ENCODE measurements at regions not wholly inside any gene's neighbourhood (a gene's known extent, or its start where the extent isn't known, plus 50 kb on each side); places are given as distances from the start of the nearest gene placed in this dataset.

GRCh38 chr12:29960122-29960521 is 176.4 kb upstream of the TMTC1 start:
- H3K23ac ChIP-seq (ENCODE audit: low read length in 2 of 2) = no peak overlapping the region
- no peak overlapping the region for H3K18ac ChIP-seq (ENCODE audit: low read depth in 1 of 2, low read length in 2 of 2)
- H3K9me3 ChIP-seq (ENCODE audit: control insufficient read depth, low read length) = no peaks in the 10 kb centered on the region
- H3K27ac ChIP-seq (ENCODE audit: low read length, poor library complexity, severe bottlenecking) = no peak overlapping the region
- H2BK12ac ChIP-seq (ENCODE audit: low read length in 2 of 2) = no peak overlapping the region
- H3K79me1 ChIP-seq (replicated peaks; ENCODE audit: low read length, poor library complexity, severe bottlenecking) = no peaks in the 10 kb centered on the region
- no peak overlapping the region for H4K8ac ChIP-seq (ENCODE audit: low read length)
- WGBS = 89% methylated on average over 2 of the region's 2 CpGs
- no peak overlapping the region for H2BK15ac ChIP-seq (ENCODE audit: low read depth, poor library complexity, severe bottlenecking)
- H2AFZ ChIP-seq (ENCODE audit: low read depth, low read length) = no peak overlapping the region
- H3K4me3 ChIP-seq (ENCODE audit: insufficient read depth in 1 of 2, low read depth in 1 of 2, low read length in 2 of 2) = no peak overlapping the region
- H2BK120ac ChIP-seq (ENCODE audit: low read depth, low read length) = no peak overlapping the region
- no peak overlapping the region for H3K9ac ChIP-seq (ENCODE audit: low read length)
- H3K27me3 ChIP-seq (ENCODE audit: control insufficient read depth in 1 of 2, insufficient read depth in 1 of 2, low read length in 2 of 2) = no peaks in the 10 kb centered on the region
- no peak for DNase-seq
- H3K36me3 ChIP-seq (ENCODE audit: control insufficient read depth in 1 of 2, insufficient read depth in 2 of 2, low read depth in 1 of 2, low read length in 2 of 2) = no peaks in the 10 kb centered on the region
- no peak overlapping the region for H4K91ac ChIP-seq (ENCODE audit: low read length)
- no peak overlapping the region for H2BK5ac ChIP-seq (ENCODE audit: low read depth, low read length, poor library complexity, severe bottlenecking)
- H3K4me1 ChIP-seq (ENCODE audit: control insufficient read depth, insufficient read depth, low read depth, low read length) = peaks cover 1% of the 10 kb centered on the region
- H3K4ac ChIP-seq (ENCODE audit: low read depth in 1 of 2, low read length in 2 of 2) = no peak overlapping the region
- no peak overlapping the region for H2AK5ac ChIP-seq (ENCODE audit: low read length, severe bottlenecking)
- no peak overlapping the region for H3K14ac ChIP-seq (ENCODE audit: low read length in 2 of 2)
- H3K4me2 ChIP-seq (ENCODE audit: low read length, poor library complexity, severe bottlenecking) = no peak overlapping the region

GRCh38 chr12:29957835-29958234 is 174.1 kb upstream of the TMTC1 start:
- no peaks in the 10 kb centered on the region for H3K79me1 ChIP-seq (replicated peaks; ENCODE audit: low read length, poor library complexity, severe bottlenecking)
- no peak overlapping the region for H2BK120ac ChIP-seq (ENCODE audit: low read depth, low read length)
- H3K9ac ChIP-seq (ENCODE audit: low read length) = no peak overlapping the region
- no peak overlapping the region for H3K4ac ChIP-seq (ENCODE audit: low read depth in 1 of 2, low read length in 2 of 2)
- no peak overlapping the region for H2AK5ac ChIP-seq (ENCODE audit: low read length, severe bottlenecking)
- no peak overlapping the region for H2BK5ac ChIP-seq (ENCODE audit: low read depth, low read length, poor library complexity, severe bottlenecking)
- H3K4me1 ChIP-seq (ENCODE audit: control insufficient read depth, insufficient read depth, low read depth, low read length) = peaks cover 1% of the 10 kb centered on the region
- WGBS = 75% methylated on average over 1 of the region's 2 CpGs
- H3K4me2 ChIP-seq (ENCODE audit: low read length, poor library complexity, severe bottlenecking) = no peak overlapping the region
- H3K4me3 ChIP-seq (ENCODE audit: insufficient read depth in 1 of 2, low read depth in 1 of 2, low read length in 2 of 2) = no peak overlapping the region
- H3K36me3 ChIP-seq (ENCODE audit: control insufficient read depth in 1 of 2, insufficient read depth in 2 of 2, low read depth in 1 of 2, low read length in 2 of 2) = no peaks in the 10 kb centered on the region
- H4K8ac ChIP-seq (ENCODE audit: low read length) = no peak overlapping the region
- H4K91ac ChIP-seq (ENCODE audit: low read length) = no peak overlapping the region
- H3K9me3 ChIP-seq (ENCODE audit: control insufficient read depth, low read length) = no peaks in the 10 kb centered on the region
- no peak overlapping the region for H3K14ac ChIP-seq (ENCODE audit: low read length in 2 of 2)
- H3K18ac ChIP-seq (ENCODE audit: low read depth in 1 of 2, low read length in 2 of 2) = no peak overlapping the region
- H2AFZ ChIP-seq (ENCODE audit: low read depth, low read length) = no peak overlapping the region
- no peak overlapping the region for H2BK15ac ChIP-seq (ENCODE audit: low read depth, poor library complexity, severe bottlenecking)
- H3K27ac ChIP-seq (ENCODE audit: low read length, poor library complexity, severe bottlenecking) = no peak overlapping the region
- H3K27me3 ChIP-seq (ENCODE audit: control insufficient read depth in 1 of 2, insufficient read depth in 1 of 2, low read length in 2 of 2) = no peaks in the 10 kb centered on the region
- no peak overlapping the region for H2BK12ac ChIP-seq (ENCODE audit: low read length in 2 of 2)
- no peak overlapping the region for H3K23ac ChIP-seq (ENCODE audit: low read length in 2 of 2)
- no peak for DNase-seq

GRCh38 chr12:29945904-29946303 is 162.2 kb upstream of the TMTC1 start:
- no peak for DNase-seq
- no peak overlapping the region for H3K4me3 ChIP-seq (ENCODE audit: insufficient read depth in 1 of 2, low read depth in 1 of 2, low read length in 2 of 2)
- H2BK15ac ChIP-seq (ENCODE audit: low read depth, poor library complexity, severe bottlenecking) = no peak overlapping the region
- H3K27ac ChIP-seq (ENCODE audit: low read length, poor library complexity, severe bottlenecking) = no peak overlapping the region
- H2BK12ac ChIP-seq (ENCODE audit: low read length in 2 of 2) = no peak overlapping the region
- no peak overlapping the region for H4K8ac ChIP-seq (ENCODE audit: low read length)
- no peaks in the 10 kb centered on the region for H3K4me1 ChIP-seq (ENCODE audit: control insufficient read depth, insufficient read depth, low read depth, low read length)
- no peak overlapping the region for H3K14ac ChIP-seq (ENCODE audit: low read length in 2 of 2)
- H3K79me1 ChIP-seq (replicated peaks; ENCODE audit: low read length, poor library complexity, severe bottlenecking) = no peaks in the 10 kb centered on the region
- H3K4me2 ChIP-seq (ENCODE audit: low read length, poor library complexity, severe bottlenecking) = no peak overlapping the region
- H2AFZ ChIP-seq (ENCODE audit: low read depth, low read length) = no peak overlapping the region
- H3K23ac ChIP-seq (ENCODE audit: low read length in 2 of 2) = no peak overlapping the region
- no peaks in the 10 kb centered on the region for H3K27me3 ChIP-seq (ENCODE audit: control insufficient read depth in 1 of 2, insufficient read depth in 1 of 2, low read length in 2 of 2)
- H3K9me3 ChIP-seq (ENCODE audit: control insufficient read depth, low read length) = no peaks in the 10 kb centered on the region
- H2AK5ac ChIP-seq (ENCODE audit: low read length, severe bottlenecking) = no peak overlapping the region
- no peaks in the 10 kb centered on the region for H3K36me3 ChIP-seq (ENCODE audit: control insufficient read depth in 1 of 2, insufficient read depth in 2 of 2, low read depth in 1 of 2, low read length in 2 of 2)
- WGBS = 80% methylated on average over 1 of the region's 5 CpGs
- no peak overlapping the region for H3K4ac ChIP-seq (ENCODE audit: low read depth in 1 of 2, low read length in 2 of 2)
- no peak overlapping the region for H4K91ac ChIP-seq (ENCODE audit: low read length)
- no peak overlapping the region for H2BK120ac ChIP-seq (ENCODE audit: low read depth, low read length)
- H2BK5ac ChIP-seq (ENCODE audit: low read depth, low read length, poor library complexity, severe bottlenecking) = no peak overlapping the region
- no peak overlapping the region for H3K18ac ChIP-seq (ENCODE audit: low read depth in 1 of 2, low read length in 2 of 2)
- no peak overlapping the region for H3K9ac ChIP-seq (ENCODE audit: low read length)

- no peak overlapping the region for H4K91ac ChIP-seq (ENCODE audit: low read length)
- H3K14ac ChIP-seq (ENCODE audit: low read length in 2 of 2) = no peak overlapping the region
- H3K36me3 ChIP-seq (ENCODE audit: control insufficient read depth in 1 of 2, insufficient read depth in 2 of 2, low read depth in 1 of 2, low read length in 2 of 2) = no peaks in the 10 kb centered on the region
- H3K4me3 ChIP-seq (ENCODE audit: insufficient read depth in 1 of 2, low read depth in 1 of 2, low read length in 2 of 2) = no peak overlapping the region
- H3K79me1 ChIP-seq (replicated peaks; ENCODE audit: low read length, poor library complexity, severe bottlenecking) = no peaks in the 10 kb centered on the region
- H3K9me3 ChIP-seq (ENCODE audit: control insufficient read depth, low read length) = peaks cover 5% of the 10 kb centered on the region
- H2AK5ac ChIP-seq (ENCODE audit: low read length, severe bottlenecking) = no peak overlapping the region
- H2AFZ ChIP-seq (ENCODE audit: low read depth, low read length) = no peak overlapping the region
- H3K27me3 ChIP-seq (ENCODE audit: control insufficient read depth in 1 of 2, insufficient read depth in 1 of 2, low read length in 2 of 2) = no peaks in the 10 kb centered on the region
- H3K23ac ChIP-seq (ENCODE audit: low read length in 2 of 2) = no peak overlapping the region
- no peak overlapping the region for H2BK15ac ChIP-seq (ENCODE audit: low read depth, poor library complexity, severe bottlenecking)
- no peaks in the 10 kb centered on the region for H3K4me1 ChIP-seq (ENCODE audit: control insufficient read depth, insufficient read depth, low read depth, low read length)
- H2BK5ac ChIP-seq (ENCODE audit: low read depth, low read length, poor library complexity, severe bottlenecking) = no peak overlapping the region
- no peak overlapping the region for H2BK120ac ChIP-seq (ENCODE audit: low read depth, low read length)
- H3K18ac ChIP-seq (ENCODE audit: low read depth in 1 of 2, low read length in 2 of 2) = no peak overlapping the region
- H3K27ac ChIP-seq (ENCODE audit: low read length, poor library complexity, severe bottlenecking) = no peak overlapping the region
- H3K9ac ChIP-seq (ENCODE audit: low read length) = no peak overlapping the region
- WGBS = 100% methylated on average over 2 of the region's 2 CpGs
- no peak overlapping the region for H2BK12ac ChIP-seq (ENCODE audit: low read length in 2 of 2)
- no peak overlapping the region for H3K4ac ChIP-seq (ENCODE audit: low read depth in 1 of 2, low read length in 2 of 2)
- no peak overlapping the region for H4K8ac ChIP-seq (ENCODE audit: low read length)
- DNase-seq = no peak
- H3K4me2 ChIP-seq (ENCODE audit: low read length, poor library complexity, severe bottlenecking) = no peak overlapping the region
These were observed 160.7 kb upstream of the TMTC1 start for GRCh38 chr12:29944269-29945000.

All from mesenchymal stem cell (in vitro differentiated cells and primary cell).